Thymus (tissue), 11 donors: ENCODE measurements at regions not wholly inside any gene's neighbourhood (a gene's known extent, or its start where the extent isn't known, plus 50 kb on each side); places are given as distances from the start of the nearest gene placed in this dataset.
A peak's percentile ranks its signal among the peaks of the same experiment; 100 is the strongest.

ENCODE experiments used
- DNase-seq, 9 donors: peaks; one replicate each; pipeline ENCODE4 v3.0.0-alpha.2; 2013; ENCODE audit warnings: low spot score in 9 of 9, low read depth in 6 of 9, missing footprints in 1 of 9
- H3K27ac ChIP-seq, 2 donors: one replicate each; pipeline ENCODE4 v1.5.1; 2013; ENCODE audit warnings: control low read depth in 1 of 2, low read depth in 1 of 2, low read length in 1 of 2, mild to moderate bottlenecking in 1 of 2, moderate library complexity in 1 of 2
- H3K27me3 ChIP-seq, 2 donors: one replicate each; pipeline ENCODE4 v1.5.1; 2013; ENCODE audit warnings: low read length in 1 of 2; ENCODE audit not compliant: control insufficient read depth in 2 of 2, insufficient read depth in 1 of 2
- H3K36me3 ChIP-seq, 2 donors: one replicate each; pipeline ENCODE4 v1.5.1; 2013; ENCODE audit warnings: low read length in 1 of 2, mild to moderate bottlenecking in 1 of 2, moderate library complexity in 1 of 2; ENCODE audit not compliant: control insufficient read depth in 2 of 2, insufficient read depth in 2 of 2
- H3K4me1 ChIP-seq, 2 donors: one replicate each; pipeline ENCODE4 v1.5.1; 2013; ENCODE audit warnings: low read length in 2 of 2; ENCODE audit not compliant: control insufficient read depth in 2 of 2, insufficient read depth in 2 of 2
- H3K4me3 ChIP-seq, 2 donors: one replicate each; pipeline ENCODE4 v1.5.1; 2013; ENCODE audit warnings: low read length in 2 of 2, control low read depth in 1 of 2, mild to moderate bottlenecking in 1 of 2
- H3K9me3 ChIP-seq, 2 donors: one replicate each; pipeline ENCODE4 v1.5.1; 2013; ENCODE audit warnings: low read length in 1 of 2, mild to moderate bottlenecking in 1 of 2; ENCODE audit not compliant: control insufficient read depth in 2 of 2, insufficient read depth in 1 of 2
- WGBS: extraction: QIAGEN DNeasy Blood & Tissue Kit; methylation state at CpG from one replicate; pipeline ENCODE4 v1.1.7; 2013; 5-methylcytosine and 5-hydroxymethylcytosine counted together
- donor health status: healthy.

- Histone ChIP-seq H3K4me1 (peaks cover 0 to 3% of the 10 kb centered on the region in 2 donors), H3K4me3 (no peak overlapping the region), H3K9me3 (no peaks in the 10 kb centered on the region), H3K36me3 (no peaks in the 10 kb centered on the region), H3K27ac (no peak overlapping the region), H3K27me3 (no peaks in the 10 kb centered on the region)
- peak in 1 of 9 donors; percentile 24 for DNase-seq
- WGBS: 93% methylated on average over 2 of the region's 2 CpGs
These were observed 186.1 kb upstream of the CASK start for GRCh38 chrX:42109428-42109827.

- no peak for DNase-seq
- no peak overlapping the region for H3K4me3 ChIP-seq
- WGBS: 95% methylated on average over 8 of the region's 8 CpGs
- no peaks in the 10 kb centered on the region for H3K27me3 ChIP-seq
- H3K4me1 ChIP-seq: peaks cover 0 to 3% of the 10 kb centered on the region in 2 donors
- no peaks in the 10 kb centered on the region for H3K9me3 ChIP-seq
- no peaks in the 10 kb centered on the region for H3K36me3 ChIP-seq
- H3K27ac ChIP-seq: no peak overlapping the region
These were observed 184.4 kb upstream of the CASK start for GRCh38 chrX:42107495-42108488.

GRCh38 chrX:42106556-42106955 is 183.2 kb upstream of the CASK start:
- Histone ChIP-seq H3K36me3 (no peaks in the 10 kb centered on the region), H3K4me3 (no peak overlapping the region), H3K4me1 (peaks cover 0 to 3% of the 10 kb centered on the region in 2 donors), H3K27ac (no peak overlapping the region), H3K27me3 (no peaks in the 10 kb centered on the region), H3K9me3 (no peaks in the 10 kb centered on the region)
- WGBS: 94% methylated on average over 2 of the region's 2 CpGs
- no peak for DNase-seq

- 92% methylated on average over 4 of the region's 4 CpGs for WGBS
- Histone ChIP-seq H3K4me3 (no peak overlapping the region), H3K9me3 (no peaks in the 10 kb centered on the region), H3K36me3 (no peaks in the 10 kb centered on the region), H3K27me3 (no peaks in the 10 kb centered on the region), H3K4me1 (no peaks in the 10 kb centered on the region), H3K27ac (no peak overlapping the region)
- no peak for DNase-seq
These were observed 179.4 kb upstream of the CASK start for GRCh38 chrX:42102586-42103282.

GRCh38 chrX:42098900-42099299 is 175.5 kb upstream of the CASK start:
- Histone ChIP-seq H3K4me1 (peaks cover 0 to 1% of the 10 kb centered on the region in 2 donors), H3K4me3 (no peak overlapping the region), H3K9me3 (no peaks in the 10 kb centered on the region), H3K27ac (no peak overlapping the region), H3K27me3 (no peaks in the 10 kb centered on the region), H3K36me3 (no peaks in the 10 kb centered on the region)
- 81% methylated on average over 11 of the region's 11 CpGs for WGBS
- DNase-seq: no peak

- Histone ChIP-seq H3K4me3 (no peak overlapping the region), H3K27ac (no peak overlapping the region), H3K9me3 (no peaks in the 10 kb centered on the region), H3K4me1 (peaks cover 0 to 4% of the 10 kb centered on the region in 2 donors), H3K36me3 (no peaks in the 10 kb centered on the region), H3K27me3 (no peaks in the 10 kb centered on the region)
- DNase-seq: no peak
- 98% methylated on average over 4 of the region's 4 CpGs for WGBS
These were observed 174.1 kb upstream of the CASK start for GRCh38 chrX:42097486-42097885.

GRCh38 chrX:42096265-42096920 is 173.0 kb upstream of the CASK start:
- no peak overlapping the region for H3K4me3 ChIP-seq
- no peak for DNase-seq
- H3K27me3 ChIP-seq: no peaks in the 10 kb centered on the region
- H3K9me3 ChIP-seq: no peaks in the 10 kb centered on the region
- no peak overlapping the region for H3K27ac ChIP-seq
- 96% methylated on average over 9 of the region's 9 CpGs for WGBS
- H3K4me1 ChIP-seq: peaks cover 0 to 4% of the 10 kb centered on the region in 2 donors
- no peaks in the 10 kb centered on the region for H3K36me3 ChIP-seq

- no peak overlapping the region for H3K4me3 ChIP-seq
- 45% methylated on average over 5 of the region's 5 CpGs for WGBS
- H3K4me1 ChIP-seq: peaks cover 0 to 4% of the 10 kb centered on the region in 2 donors
- DNase-seq: peak in 1 of 9 donors; percentile 5
- H3K27ac ChIP-seq: peak overlapping the region in 1 of 2 donors; percentile 19
- H3K9me3 ChIP-seq: no peaks in the 10 kb centered on the region
- H3K27me3 ChIP-seq: no peaks in the 10 kb centered on the region
- H3K36me3 ChIP-seq: no peaks in the 10 kb centered on the region
These were observed 170.9 kb upstream of the CASK start for GRCh38 chrX:42094218-42094617.

- Histone ChIP-seq H3K27me3 (no peaks in the 10 kb centered on the region), H3K4me3 (no peak overlapping the region), H3K36me3 (no peaks in the 10 kb centered on the region), H3K9me3 (no peaks in the 10 kb centered on the region), H3K4me1 (peaks cover 0 to 4% of the 10 kb centered on the region in 2 donors), H3K27ac (no peak overlapping the region)
- DNase-seq: no peak
- WGBS: 94% methylated on average over 6 of the region's 6 CpGs
These were observed 170.4 kb upstream of the CASK start for GRCh38 chrX:42093756-42094155.
